SU-DHL-6 (cell line): ENCODE measurements at regions not wholly inside any gene's neighbourhood (a gene's known extent, or its start where the extent isn't known, plus 50 kb on each side); places are given as distances from the start of the nearest gene placed in this dataset.

Experiments
- H2AFZ ChIP-seq: fragments of 200-600 bp; sonication (generic); 2 replicates; pipeline ENCODE4 v1.6.1; 2014; ENCODE audit warnings: low read depth, mild to moderate bottlenecking, moderate library complexity, mixed read lengths, antibody characterized with exemption, low read length; ENCODE audit not compliant: severe bottlenecking
- H3F3A ChIP-seq: fragments of 200-600 bp; shearing (Covaris generic); 2 replicates; pipeline ENCODE4 v1.6.0; 2016; ENCODE audit warnings: antibody characterized with exemption, mild to moderate bottlenecking; ENCODE audit not compliant: insufficient read depth
- H3K27ac ChIP-seq: fragments of 200-600 bp; sonication (generic); 2 replicates; pipeline ENCODE4 v1.5.1; 2016; ENCODE audit warnings: low read depth, mild to moderate bottlenecking, low read length, moderate library complexity, mixed read lengths
- H3K27me3 ChIP-seq: fragments of 200-600 bp; sonication (generic), shearing (Covaris generic); 2 replicates; pipeline ENCODE4 v1.6.0; 2014; ENCODE audit warnings: mild to moderate bottlenecking, low read length
- H3K36me3 ChIP-seq: fragments of 200-600 bp; sonication (generic); 2 replicates; pipeline ENCODE4 v1.6.1; 2014; ENCODE audit warnings: mild to moderate bottlenecking, low read length, mixed read lengths
- H3K4me2 ChIP-seq: fragments of 300-600, 200-600 bp; shearing (Covaris generic), sonication (generic); 2 replicates; pipeline ENCODE4 v1.6.0; 2014; ENCODE audit warnings: low read length, low read depth, mild to moderate bottlenecking; ENCODE audit not compliant: poor library complexity, severe bottlenecking
- H3K4me3 ChIP-seq: fragments of 200-600 bp; sonication (generic); 2 replicates; pipeline ENCODE4 v1.5.1; 2014; ENCODE audit warnings: antibody characterized with exemption, low read length, mild to moderate bottlenecking, mixed read lengths; ENCODE audit not compliant: insufficient read depth, poor library complexity, severe bottlenecking
- H3K79me2 ChIP-seq: fragments of 200-600 bp; sonication (generic); 2 replicates; pipeline ENCODE4 v1.6.1; 2014; ENCODE audit warnings: mild to moderate bottlenecking, low read length, moderate library complexity; ENCODE audit not compliant: insufficient read depth
- H3K9ac ChIP-seq: fragments of 200-600 bp; sonication (generic); 2 replicates; pipeline ENCODE4 v1.7.0; 2014; ENCODE audit warnings: mild to moderate bottlenecking, low read length
- H3K9me2 ChIP-seq: fragments of 200-600 bp; sonication (generic); replicated peaks from 2 replicates; pipeline ENCODE4 v1.6.1; 2014; ENCODE audit warnings: low read length; ENCODE audit not compliant: insufficient read depth
- H3K9me3 ChIP-seq: fragments of 200-600 bp; sonication (generic); 2 replicates; pipeline ENCODE4 v1.6.1; 2014; ENCODE audit warnings: low read length, mixed read lengths; ENCODE audit not compliant: insufficient read depth
- H4K20me1 ChIP-seq: fragments of 200-600 bp; sonication (generic); 2 replicates; pipeline ENCODE4 v1.6.1; 2014; ENCODE audit warnings: low read depth, mild to moderate bottlenecking, antibody characterized with exemption, low read length, moderate library complexity, mixed read lengths
- EZH2phosphoT487 ChIP-seq: fragments of 200-600 bp; sonication (generic), shearing (Covaris generic); conservative IDR thresholded peaks from 2 replicates; pipeline ENCODE4 v1.6.1; 2018; ENCODE audit warnings: mild to moderate bottlenecking, antibody characterized with exemption, low read length, moderate library complexity, mixed read lengths
- TF ChIP-seq, protein P1 (sequence below): fragments of 200-600 bp; sonication (generic); IDR thresholded peaks from one replicate; pipeline ENCODE4 v1.5.1; 2017; ENCODE audit warnings: antibody characterized with exemption, mild to moderate bottlenecking, low read length, moderate library complexity; ENCODE audit not compliant: insufficient read depth, poor library complexity, severe bottlenecking

DNA sequence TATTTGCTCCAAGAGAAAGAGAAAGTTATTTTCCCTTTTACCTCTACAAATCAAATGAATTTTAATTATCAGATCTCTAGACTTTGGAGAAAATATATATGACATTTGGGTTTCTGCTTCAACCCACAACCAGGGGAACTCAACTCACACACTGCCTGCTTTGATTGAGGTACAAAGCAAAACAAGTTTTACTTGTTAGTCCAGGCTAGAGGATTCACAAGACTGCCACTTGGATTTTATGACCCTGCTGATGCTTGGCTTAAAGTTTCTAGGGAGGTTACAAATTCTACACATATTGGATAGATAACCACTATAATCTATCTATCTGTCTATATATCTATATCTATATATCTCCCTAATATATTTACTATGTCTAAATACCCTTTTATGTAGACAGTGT lies 467.3 kb upstream of the RGS18 start:
- H3K27me3 ChIP-seq = no peaks in the 10 kb centered on the region
- TF ChIP-seq, protein P1, sequence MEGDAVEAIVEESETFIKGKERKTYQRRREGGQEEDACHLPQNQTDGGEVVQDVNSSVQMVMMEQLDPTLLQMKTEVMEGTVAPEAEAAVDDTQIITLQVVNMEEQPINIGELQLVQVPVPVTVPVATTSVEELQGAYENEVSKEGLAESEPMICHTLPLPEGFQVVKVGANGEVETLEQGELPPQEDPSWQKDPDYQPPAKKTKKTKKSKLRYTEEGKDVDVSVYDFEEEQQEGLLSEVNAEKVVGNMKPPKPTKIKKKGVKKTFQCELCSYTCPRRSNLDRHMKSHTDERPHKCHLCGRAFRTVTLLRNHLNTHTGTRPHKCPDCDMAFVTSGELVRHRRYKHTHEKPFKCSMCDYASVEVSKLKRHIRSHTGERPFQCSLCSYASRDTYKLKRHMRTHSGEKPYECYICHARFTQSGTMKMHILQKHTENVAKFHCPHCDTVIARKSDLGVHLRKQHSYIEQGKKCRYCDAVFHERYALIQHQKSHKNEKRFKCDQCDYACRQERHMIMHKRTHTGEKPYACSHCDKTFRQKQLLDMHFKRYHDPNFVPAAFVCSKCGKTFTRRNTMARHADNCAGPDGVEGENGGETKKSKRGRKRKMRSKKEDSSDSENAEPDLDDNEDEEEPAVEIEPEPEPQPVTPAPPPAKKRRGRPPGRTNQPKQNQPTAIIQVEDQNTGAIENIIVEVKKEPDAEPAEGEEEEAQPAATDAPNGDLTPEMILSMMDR = no peak
- no peak for TF ChIP-seq EZH2phosphoT487
- no peaks in the 10 kb centered on the region for H3K36me3 ChIP-seq
- H3K4me2 ChIP-seq = no peak overlapping the region
- no peaks in the 10 kb centered on the region for H3F3A ChIP-seq
- H3K9ac ChIP-seq = no peak overlapping the region
- no peaks in the 10 kb centered on the region for H4K20me1 ChIP-seq
- no peak overlapping the region for H3K4me3 ChIP-seq
- H3K27ac ChIP-seq = no peak overlapping the region
- H3K9me3 ChIP-seq = no peaks in the 10 kb centered on the region
- H2AFZ ChIP-seq = no peak overlapping the region
- H3K9me2 ChIP-seq = no peaks in the 10 kb centered on the region
- no peaks in the 10 kb centered on the region for H3K79me2 ChIP-seq

DNA sequence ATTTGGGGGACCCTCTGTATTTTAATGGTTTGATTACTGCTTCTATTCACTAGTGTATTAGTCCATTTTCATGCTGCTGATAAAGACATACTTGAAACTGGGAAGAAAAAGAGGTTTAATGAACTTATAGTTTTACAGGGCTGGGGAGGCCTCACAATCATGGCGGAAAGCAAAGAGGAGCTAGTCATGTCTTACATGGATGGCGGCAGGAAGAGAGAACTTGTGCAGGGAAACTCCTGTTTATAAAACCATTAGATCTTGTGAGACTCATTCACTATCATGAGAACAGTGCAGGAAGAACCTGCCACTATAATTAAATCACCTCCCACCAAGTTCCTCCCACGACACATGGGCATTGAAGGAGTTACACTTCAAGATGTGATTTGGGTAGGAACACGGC lies 464.5 kb upstream of the RGS18 start:
- H3K27ac ChIP-seq = no peak overlapping the region
- no peak overlapping the region for H2AFZ ChIP-seq
- no peaks in the 10 kb centered on the region for H3K27me3 ChIP-seq
- no peaks in the 10 kb centered on the region for H3K9me2 ChIP-seq
- H3K9me3 ChIP-seq = no peaks in the 10 kb centered on the region
- TF ChIP-seq, protein P1 = no peak
- no peak for TF ChIP-seq EZH2phosphoT487
- no peaks in the 10 kb centered on the region for H3K36me3 ChIP-seq
- H3K4me2 ChIP-seq = no peak overlapping the region
- H4K20me1 ChIP-seq = no peaks in the 10 kb centered on the region
- no peaks in the 10 kb centered on the region for H3F3A ChIP-seq
- H3K79me2 ChIP-seq = no peaks in the 10 kb centered on the region
- no peak overlapping the region for H3K9ac ChIP-seq
- no peak overlapping the region for H3K4me3 ChIP-seq

DNA sequence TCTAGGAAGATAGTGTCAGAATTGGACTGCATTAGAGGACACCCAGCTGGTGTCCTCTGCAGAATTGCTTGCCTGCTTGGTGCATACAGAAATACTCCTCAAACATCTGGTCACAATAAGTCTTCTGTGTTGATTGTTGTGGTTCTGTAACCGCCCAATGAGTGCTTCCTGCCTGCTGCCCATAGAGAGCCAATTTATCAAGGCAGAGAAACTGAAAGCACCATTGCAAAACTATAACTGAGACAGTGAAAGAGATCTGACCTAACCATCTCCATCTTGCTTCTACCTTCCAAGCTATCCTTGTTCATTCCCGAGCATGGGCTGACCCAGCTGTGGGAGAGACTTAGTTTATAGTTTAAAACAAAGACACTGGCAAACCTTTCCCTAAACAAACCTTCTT lies 462.4 kb upstream of the RGS18 start:
- H3K27me3 ChIP-seq = no peaks in the 10 kb centered on the region
- TF ChIP-seq, protein P1 = no peak
- TF ChIP-seq EZH2phosphoT487 = no peak
- no peaks in the 10 kb centered on the region for H3K79me2 ChIP-seq
- H3K27ac ChIP-seq = no peak overlapping the region
- H3K9ac ChIP-seq = no peak overlapping the region
- H4K20me1 ChIP-seq = no peaks in the 10 kb centered on the region
- no peak overlapping the region for H3K4me2 ChIP-seq
- no peaks in the 10 kb centered on the region for H3F3A ChIP-seq
- no peaks in the 10 kb centered on the region for H3K9me2 ChIP-seq
- no peak overlapping the region for H3K4me3 ChIP-seq
- no peak overlapping the region for H2AFZ ChIP-seq
- H3K9me3 ChIP-seq = no peaks in the 10 kb centered on the region
- no peaks in the 10 kb centered on the region for H3K36me3 ChIP-seq

DNA sequence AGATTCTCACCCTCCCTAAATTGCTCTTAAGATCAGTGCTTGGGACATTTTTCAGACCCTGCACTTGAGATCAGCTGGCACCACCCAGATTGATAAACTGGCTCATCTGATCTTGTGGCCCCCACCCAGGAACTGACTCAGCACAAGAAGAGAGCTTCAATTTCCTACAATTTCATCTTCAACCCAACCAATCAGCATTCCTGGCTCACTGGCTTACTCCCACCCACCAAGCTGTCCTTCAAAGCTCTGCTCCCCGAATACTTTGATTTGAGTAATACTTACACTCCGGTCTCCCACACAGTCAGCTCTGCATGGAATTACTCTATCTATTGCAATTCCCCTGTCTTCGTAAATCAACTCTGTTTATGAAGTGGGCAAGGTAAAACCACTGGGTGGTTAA lies 461.9 kb upstream of the RGS18 start:
- Histone ChIP-seq H2AFZ (no peak overlapping the region), H3K79me2 (no peaks in the 10 kb centered on the region), H3K4me2 (no peak overlapping the region), H3K9ac (no peak overlapping the region), H3K36me3 (no peaks in the 10 kb centered on the region), H3F3A (no peaks in the 10 kb centered on the region), H3K4me3 (no peak overlapping the region), H3K27me3 (no peaks in the 10 kb centered on the region), H3K9me3 (no peaks in the 10 kb centered on the region), H3K9me2 (no peaks in the 10 kb centered on the region), H4K20me1 (no peaks in the 10 kb centered on the region), H3K27ac (no peak overlapping the region)
- TF ChIP-seq EZH2phosphoT487 = no peak
- TF ChIP-seq, protein P1 = no peak
